Right lobe of liver (tissue), 4 donors: ENCODE measurements at regions not wholly inside any gene's neighbourhood (a gene's known extent, or its start where the extent isn't known, plus 50 kb on each side); places are given as distances from the start of the nearest gene placed in this dataset.

Experiments used
- CTCF ChIP-seq, 4 donors: fragments of 200-600 bp in 3 of 4; fragments of 450-650 bp in 1 of 4; IDR thresholded peaks; one replicate each; pipeline versions ENCODE4 v1.5.1 to v1.8.0; 2016 to 2022; ENCODE audit warnings: antibody characterized with exemption in 4 of 4, mild to moderate bottlenecking in 2 of 4
- POLR2A ChIP-seq: fragments of 450-650 bp; IDR thresholded peaks from one replicate; pipeline ENCODE4 v1.6.1; 2017; ENCODE audit warnings: antibody characterized with exemption, mild to moderate bottlenecking
- donor health status: DM: no; HTN: no; CAD: no.
- donor health status: DM: no; HTN: no; CAD: no.
- donor health status: DM: no; HTN: yes; CAD: no.

GRCh38 chr1:172948457-172948856, 102.3 kb downstream of the TNFSF18 start:
- TF ChIP-seq CTCF (IDR thresholded peaks at IDR 0.05) = no peak
- no peak for TF ChIP-seq POLR2A
